Fibroblast of lung (primary cell): ENCODE measurements at regions not wholly inside any gene's neighbourhood (a gene's known extent, or its start where the extent isn't known, plus 50 kb on each side); places are given as distances from the start of the nearest gene placed in this dataset.

Experiments used
- CTCF ChIP-seq, 2 donors: IDR thresholded peaks in 1 of 2; conservative IDR thresholded peaks in 1 of 2; 1 replicate in 1 of 2; 2 replicates in 1 of 2; pipeline ENCODE4 v1.5.1; 2011 to 2012; ENCODE audit warnings: low read length in 2 of 2, control low read depth in 1 of 2, inconsistent platforms in 1 of 2, low read depth in 1 of 2, mild to moderate bottlenecking in 1 of 2
- EZH2 ChIP-seq: IDR thresholded peaks from 2 replicates; pipeline ENCODE4 v1.5.1; 2012; ENCODE audit warnings: low read length, control low read depth, mild to moderate bottlenecking; ENCODE audit errors: missing control alignments

- TF ChIP-seq CTCF (conservative IDR thresholded peaks at IDR 0.05 in 1 of 2, IDR thresholded peaks at IDR 0.05 in 1 of 2; ENCODE audit: low read depth in 1 of 2, low read length in 2 of 2) = no peak
- TF ChIP-seq EZH2 = no peak
Measured at GRCh38 chr4:138867404-138867803, 148.2 kb upstream of the NOCT start.
